ENCODE measurements at regions not wholly inside any gene's neighbourhood (a gene's known extent, or its start where the extent isn't known, plus 50 kb on each side); places are given as distances from the start of the nearest gene placed in this dataset.

- Histone ChIP-seq H3K27ac (ENCODE audit: low read depth in 1 of 2, low read length in 2 of 2) (no peak overlapping the region), H3K4me3 (ENCODE audit: low read depth in 1 of 3, low read length in 3 of 3) (no peak overlapping the region), H3K4me1 (ENCODE audit: control insufficient read depth in 4 of 4, insufficient read depth in 4 of 4, low read length in 3 of 4) (no peaks in the 10 kb centered on the region), H3K36me3 (ENCODE audit: control insufficient read depth in 4 of 4, insufficient read depth in 3 of 4, low read depth in 1 of 4, low read length in 3 of 4) (no peaks in the 10 kb centered on the region), H3K9ac (ENCODE audit: low read depth in 1 of 2, low read length in 2 of 2) (no peak overlapping the region), H3K27me3 (ENCODE audit: control insufficient read depth in 4 of 4, insufficient read depth in 4 of 4, low read length in 3 of 4) (no peaks in the 10 kb centered on the region), H3K9me3 (ENCODE audit: control insufficient read depth in 4 of 4, low read length in 3 of 4) (no peaks in the 10 kb centered on the region)
- TF ChIP-seq ATF3 (IDR thresholded peaks at IDR 0.05) (no peak), YY1 (IDR thresholded peaks at IDR 0.05) (no peak), CTCF (IDR thresholded peaks at IDR 0.05; ENCODE audit: low read depth, low read length, missing input control) (no peak), FOXA1 (IDR thresholded peaks at IDR 0.05) (no peak), ZBTB33 (IDR thresholded peaks at IDR 0.05) (no peak), TAF1 (conservative IDR thresholded peaks at IDR 0.05) (no peak), HNF4G (IDR thresholded peaks at IDR 0.05) (no peak), SP1 (IDR thresholded peaks at IDR 0.05) (no peak), GABPA (IDR thresholded peaks at IDR 0.05 in 1 of 2, conservative IDR thresholded peaks at IDR 0.05 in 1 of 2) (no peak), RAD21 (IDR thresholded peaks at IDR 0.05) (no peak), EGR1 (IDR thresholded peaks at IDR 0.05; ENCODE audit: low read depth in 2 of 2) (no peak), REST (IDR thresholded peaks at IDR 0.05) (no peak), FOXA2 (IDR thresholded peaks at IDR 0.05) (no peak), MAX (IDR thresholded peaks at IDR 0.05) (no peak)
- DNase-seq (ENCODE audit: low spot score): no peak
- WGBS: 81% methylated on average over 4 of the region's 4 CpGs
These were observed 222.9 kb downstream of the RFC3 start for GRCh38 chr13:34040863-34041262.

GRCh38 chr13:34044041-34044440 lies 226.1 kb downstream of the RFC3 start:
- no peaks in the 10 kb centered on the region for H3K9me3 ChIP-seq (ENCODE audit: control insufficient read depth in 4 of 4, low read length in 3 of 4)
- H3K4me3 ChIP-seq (ENCODE audit: low read depth in 1 of 3, low read length in 3 of 3): no peak overlapping the region
- H3K27ac ChIP-seq (ENCODE audit: low read depth in 1 of 2, low read length in 2 of 2): no peak overlapping the region

More at GRCh38 chr13:34044041-34044440, 226.1 kb downstream of the RFC3 start:
- 79% methylated on average over 2 of the region's 2 CpGs for WGBS
- Histone ChIP-seq H3K9ac (ENCODE audit: low read depth in 1 of 2, low read length in 2 of 2) (no peak overlapping the region), H3K36me3 (ENCODE audit: control insufficient read depth in 4 of 4, insufficient read depth in 3 of 4, low read depth in 1 of 4, low read length in 3 of 4) (no peaks in the 10 kb centered on the region), H3K4me1 (ENCODE audit: control insufficient read depth in 4 of 4, insufficient read depth in 4 of 4, low read length in 3 of 4) (no peaks in the 10 kb centered on the region), H3K27me3 (ENCODE audit: control insufficient read depth in 4 of 4, insufficient read depth in 4 of 4, low read length in 3 of 4) (no peaks in the 10 kb centered on the region)
- TF ChIP-seq RXRA (IDR thresholded peaks at IDR 0.05): no peak
- TF ChIP-seq TAF1 (conservative IDR thresholded peaks at IDR 0.05): no peak
- TF ChIP-seq HNF4G (IDR thresholded peaks at IDR 0.05): no peak
- no peak for TF ChIP-seq CTCF (IDR thresholded peaks at IDR 0.05; ENCODE audit: low read depth, low read length, missing input control)
- no peak for TF ChIP-seq ATF3 (IDR thresholded peaks at IDR 0.05)
- no peak for TF ChIP-seq REST (IDR thresholded peaks at IDR 0.05)
- TF ChIP-seq HNF4A (conservative IDR thresholded peaks at IDR 0.05): no peak
- no peak for TF ChIP-seq FOXA2 (IDR thresholded peaks at IDR 0.05)
- DNase-seq (ENCODE audit: low spot score): no peak

All from liver (tissue), 8 donors.